ENCODE measurements at regions not wholly inside any gene's neighbourhood (a gene's known extent, or its start where the extent isn't known, plus 50 kb on each side); places are given as distances from the start of the nearest gene placed in this dataset.

DNA sequence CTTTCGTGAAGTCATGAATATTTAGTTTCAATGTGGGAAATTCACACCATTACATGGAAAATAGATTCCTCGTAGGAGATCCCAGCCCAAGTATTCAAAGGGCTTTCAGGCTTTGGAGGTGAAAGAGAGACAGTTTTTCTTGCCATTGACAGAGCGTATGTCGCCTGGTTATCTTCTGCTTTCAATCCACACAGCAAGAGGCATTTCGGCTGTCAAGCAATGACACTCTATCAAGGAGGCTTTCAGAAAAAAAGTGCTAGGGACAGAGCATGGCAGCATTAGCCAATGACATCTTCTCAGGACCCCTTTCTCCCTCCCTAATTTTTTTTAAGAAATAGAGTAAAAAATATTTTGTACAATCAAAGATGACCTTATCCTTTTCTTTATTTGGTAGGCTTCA, 492.8 kb downstream of the TMEM182 start:
- H4K20me1 ChIP-seq (ENCODE audit: control insufficient read depth, extremely low read depth, insufficient read depth, low read length): no peaks in the 10 kb centered on the region
- H3K36me3 ChIP-seq (ENCODE audit: control insufficient read depth in 2 of 2, extremely low read depth in 1 of 2, insufficient read depth in 2 of 2, low read length in 2 of 2): no peaks in the 10 kb centered on the region
- no peak overlapping the region for H3K4me2 ChIP-seq (ENCODE audit: control insufficient read depth, extremely low read depth, insufficient read depth, low read depth, low read length)
- no peaks in the 10 kb centered on the region for H3K4me1 ChIP-seq (ENCODE audit: control insufficient read depth, extremely low read depth, insufficient read depth, low read length)
- no peaks in the 10 kb centered on the region for H3K9me3 ChIP-seq (ENCODE audit: control insufficient read depth, low read depth, low read length)
- no peak for FAIRE-seq
- H3K79me2 ChIP-seq (ENCODE audit: control insufficient read depth, insufficient read depth, low read length): no peaks in the 10 kb centered on the region
- H3K4me3 ChIP-seq (ENCODE audit: control insufficient read depth in 2 of 3, extremely low read depth in 1 of 3, insufficient read depth in 2 of 3, low read depth in 1 of 3, low read length in 3 of 3): no peak overlapping the region
- no peak overlapping the region for H2AFZ ChIP-seq (ENCODE audit: control insufficient read depth, low read length)
- TF ChIP-seq EZH2 (IDR thresholded peaks at IDR 0.05; ENCODE audit: low read length): no peak
- TF ChIP-seq, protein P1, sequence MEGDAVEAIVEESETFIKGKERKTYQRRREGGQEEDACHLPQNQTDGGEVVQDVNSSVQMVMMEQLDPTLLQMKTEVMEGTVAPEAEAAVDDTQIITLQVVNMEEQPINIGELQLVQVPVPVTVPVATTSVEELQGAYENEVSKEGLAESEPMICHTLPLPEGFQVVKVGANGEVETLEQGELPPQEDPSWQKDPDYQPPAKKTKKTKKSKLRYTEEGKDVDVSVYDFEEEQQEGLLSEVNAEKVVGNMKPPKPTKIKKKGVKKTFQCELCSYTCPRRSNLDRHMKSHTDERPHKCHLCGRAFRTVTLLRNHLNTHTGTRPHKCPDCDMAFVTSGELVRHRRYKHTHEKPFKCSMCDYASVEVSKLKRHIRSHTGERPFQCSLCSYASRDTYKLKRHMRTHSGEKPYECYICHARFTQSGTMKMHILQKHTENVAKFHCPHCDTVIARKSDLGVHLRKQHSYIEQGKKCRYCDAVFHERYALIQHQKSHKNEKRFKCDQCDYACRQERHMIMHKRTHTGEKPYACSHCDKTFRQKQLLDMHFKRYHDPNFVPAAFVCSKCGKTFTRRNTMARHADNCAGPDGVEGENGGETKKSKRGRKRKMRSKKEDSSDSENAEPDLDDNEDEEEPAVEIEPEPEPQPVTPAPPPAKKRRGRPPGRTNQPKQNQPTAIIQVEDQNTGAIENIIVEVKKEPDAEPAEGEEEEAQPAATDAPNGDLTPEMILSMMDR (optimal IDR thresholded peaks at IDR 0.05 in 1 of 3, IDR thresholded peaks at IDR 0.05 in 1 of 3, conservative IDR thresholded peaks at IDR 0.05 in 1 of 3; ENCODE audit: extremely low read depth in 1 of 3, insufficient read depth in 2 of 3, low read length in 3 of 3): no peak
- H3K9me1 ChIP-seq (ENCODE audit: control insufficient read depth, extremely low read depth, insufficient read depth, low read length): no peaks in the 10 kb centered on the region
- DNase-seq (ENCODE audit: low read depth, low spot score): no peak
- no peak overlapping the region for H3K9ac ChIP-seq (ENCODE audit: control insufficient read depth, extremely low read depth, insufficient read depth, low read length)
- no peak overlapping the region for H3K27ac ChIP-seq (ENCODE audit: control insufficient read depth, insufficient read depth, low read length)
- dilution Hi-C loops (cut with MboI; ENCODE audit: extremely low pct_ligation_motif_present, low sequenced_read_pairs): no loop called here
- H3K27me3 ChIP-seq (ENCODE audit: control insufficient read depth, extremely low read depth, insufficient read depth, low read length): no peaks in the 10 kb centered on the region

DNA sequence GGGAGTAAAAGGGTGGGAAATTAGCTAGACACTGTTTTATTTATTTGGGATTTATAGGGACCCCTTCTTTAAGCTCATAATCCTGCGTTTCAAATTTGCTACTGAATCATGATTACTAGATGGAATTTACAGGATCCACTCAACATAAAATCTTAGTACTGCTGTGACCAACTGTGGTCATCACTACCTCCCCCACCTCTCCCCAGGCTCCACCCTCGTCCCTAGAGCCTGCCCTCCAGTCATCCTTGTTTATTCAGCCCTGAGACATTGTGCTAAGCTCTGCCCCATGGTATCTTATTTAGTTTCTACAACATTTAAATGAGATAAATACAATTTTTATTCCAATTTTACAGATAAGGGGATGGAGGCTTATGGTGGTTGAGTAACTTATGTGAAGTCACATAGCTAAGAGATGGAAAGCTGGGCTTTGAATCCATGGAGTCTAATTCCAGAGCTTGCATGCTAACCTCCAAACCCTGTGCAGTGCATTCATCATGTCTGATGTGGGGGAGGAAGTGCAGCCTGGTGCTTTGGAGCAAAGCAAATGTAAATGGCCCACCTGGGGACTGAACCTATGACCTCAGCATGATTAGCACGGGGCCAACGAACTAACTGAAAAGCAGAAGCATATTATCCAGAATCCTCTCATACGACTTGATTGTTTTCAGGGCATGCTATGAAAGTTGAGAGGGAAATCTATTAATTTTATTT, 502.4 kb downstream of the TMEM182 start:
- H3K79me2 ChIP-seq (ENCODE audit: control insufficient read depth, insufficient read depth, low read length): no peaks in the 10 kb centered on the region
- no peaks in the 10 kb centered on the region for H4K20me1 ChIP-seq (ENCODE audit: control insufficient read depth, extremely low read depth, insufficient read depth, low read length)
- dilution Hi-C loops (cut with MboI; ENCODE audit: extremely low pct_ligation_motif_present, low sequenced_read_pairs): no loop called here
- no peak for TF ChIP-seq EZH2 (IDR thresholded peaks at IDR 0.05; ENCODE audit: low read length)
- TF ChIP-seq, protein P1 (optimal IDR thresholded peaks at IDR 0.05 in 1 of 3, IDR thresholded peaks at IDR 0.05 in 1 of 3, conservative IDR thresholded peaks at IDR 0.05 in 1 of 3; ENCODE audit: extremely low read depth in 1 of 3, insufficient read depth in 2 of 3, low read length in 3 of 3): no peak
- H3K4me3 ChIP-seq (ENCODE audit: control insufficient read depth in 2 of 3, extremely low read depth in 1 of 3, insufficient read depth in 2 of 3, low read depth in 1 of 3, low read length in 3 of 3): no peak overlapping the region
- H3K9me1 ChIP-seq (ENCODE audit: control insufficient read depth, extremely low read depth, insufficient read depth, low read length): no peaks in the 10 kb centered on the region
- H3K4me1 ChIP-seq (ENCODE audit: control insufficient read depth, extremely low read depth, insufficient read depth, low read length): no peaks in the 10 kb centered on the region
- DNase-seq (ENCODE audit: low read depth, low spot score) (no peak), FAIRE-seq (no peak)
- no peak overlapping the region for H3K27ac ChIP-seq (ENCODE audit: control insufficient read depth, insufficient read depth, low read length)
- peaks cover 2% of the 10 kb centered on the region for H3K9me3 ChIP-seq (ENCODE audit: control insufficient read depth, low read depth, low read length)
- no peak overlapping the region for H3K4me2 ChIP-seq (ENCODE audit: control insufficient read depth, extremely low read depth, insufficient read depth, low read depth, low read length)
- H2AFZ ChIP-seq (ENCODE audit: control insufficient read depth, low read length): no peak overlapping the region
- no peak overlapping the region for H3K9ac ChIP-seq (ENCODE audit: control insufficient read depth, extremely low read depth, insufficient read depth, low read length)
- H3K36me3 ChIP-seq (ENCODE audit: control insufficient read depth in 2 of 2, extremely low read depth in 1 of 2, insufficient read depth in 2 of 2, low read length in 2 of 2): no peaks in the 10 kb centered on the region
- H3K27me3 ChIP-seq (ENCODE audit: control insufficient read depth, extremely low read depth, insufficient read depth, low read length): no peaks in the 10 kb centered on the region
